GM19043 (cell line): ENCODE measurements at regions not wholly inside any gene's neighbourhood (a gene's known extent, or its start where the extent isn't known, plus 50 kb on each side); places are given as distances from the start of the nearest gene placed in this dataset.
"Not testable (repeated sequence)": the region's sequence is repeated elsewhere in the genome, so short reads cannot be mapped to it uniquely, and the experiment has no call there.

ENCODE experiments used
- ATAC-seq: cut with Tn5 transposase; IDR thresholded peaks from one replicate; pipeline ENCODE4 v1.9.1; 2021; ENCODE audit warnings: low read depth; ENCODE audit not compliant: unreplicated experiment

- no peak for ATAC-seq
These were observed 54.1 kb downstream of the MAFB start for GRCh38 chr20:40634891-40635290.

DNA sequence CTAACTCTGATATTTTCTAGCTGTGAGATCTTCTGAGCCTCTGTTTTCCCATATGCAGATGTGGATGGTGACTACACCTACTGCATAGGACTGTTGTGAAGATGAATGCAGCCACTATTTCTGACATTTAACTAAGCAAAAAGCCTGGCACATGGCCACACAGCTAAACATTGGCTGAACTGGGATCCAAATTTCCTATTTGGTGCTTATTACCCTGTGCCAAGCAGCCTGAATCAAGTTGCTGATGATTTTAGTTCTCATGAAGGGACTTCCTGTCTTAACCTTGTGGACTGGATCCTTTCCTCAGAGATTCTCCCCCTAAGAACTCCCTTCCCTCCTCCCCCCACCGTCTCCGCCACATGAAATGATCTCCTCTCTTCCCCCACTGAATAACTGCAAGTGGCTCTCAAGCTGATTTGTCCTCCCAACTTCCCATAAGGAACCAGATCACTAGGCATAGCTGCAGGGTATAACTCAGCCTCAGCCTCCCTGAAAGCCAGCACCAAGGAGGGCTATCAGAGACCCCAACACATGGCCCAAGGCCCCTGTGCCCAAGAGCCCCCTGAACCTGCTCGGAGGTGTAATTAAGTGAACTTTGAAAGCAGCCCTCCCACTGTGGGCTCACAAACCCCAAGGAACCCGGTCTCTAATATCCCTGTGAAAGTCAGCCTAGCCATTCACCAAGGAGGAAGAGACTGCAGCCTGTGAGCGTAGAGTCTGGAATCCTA lies 55.7 kb downstream of the MAFB start:
- no peak for ATAC-seq

- ATAC-seq = no peak
These were observed 56.6 kb downstream of the MAFB start for GRCh38 chr20:40632346-40632976.

DNA sequence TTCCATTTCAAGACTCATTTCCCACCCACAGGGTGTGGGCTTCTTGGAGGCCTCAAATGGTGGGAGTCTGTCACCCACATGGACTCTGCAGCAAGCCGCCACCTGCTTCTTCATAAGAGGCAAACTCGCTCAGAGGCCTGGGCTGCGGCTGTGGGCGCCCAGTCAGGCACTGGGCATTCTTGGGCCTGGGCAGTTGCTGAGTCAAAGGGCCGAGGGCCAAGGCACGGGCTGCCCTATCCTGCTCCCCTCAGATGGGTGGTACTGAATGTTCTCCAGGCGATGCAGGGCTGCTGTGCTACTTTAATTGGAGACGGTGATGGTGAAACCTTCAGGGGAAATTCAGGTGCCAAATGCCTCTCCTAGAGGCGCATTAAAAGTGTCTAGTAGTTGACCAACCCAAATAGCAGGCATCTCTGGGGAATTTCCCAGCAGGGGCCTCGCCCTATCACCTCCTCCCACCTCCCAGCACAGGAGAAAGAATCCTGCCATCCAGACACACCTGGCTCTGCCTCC lies 57.9 kb downstream of the MAFB start:
- no peak for ATAC-seq

DNA sequence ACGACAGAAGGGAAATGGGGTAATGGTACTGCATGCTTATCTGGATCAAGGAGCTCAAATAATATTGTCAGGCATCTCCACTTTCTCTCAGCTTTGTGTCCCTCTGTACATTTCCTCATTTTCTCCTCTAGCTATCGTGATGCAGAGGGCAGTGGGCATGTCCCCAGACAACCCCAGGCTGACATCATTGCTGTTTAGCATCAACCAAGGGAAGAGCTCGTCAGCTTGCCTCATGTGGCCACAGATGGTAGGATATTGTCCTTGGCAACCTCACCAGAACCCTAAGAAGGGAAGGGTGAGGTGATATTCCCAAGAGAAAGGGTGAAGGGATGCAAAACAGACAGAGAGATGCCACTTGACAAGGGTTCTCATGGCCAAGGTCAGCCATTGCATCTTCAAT lies 58.3 kb downstream of the MAFB start:
- ATAC-seq = no peak

DNA sequence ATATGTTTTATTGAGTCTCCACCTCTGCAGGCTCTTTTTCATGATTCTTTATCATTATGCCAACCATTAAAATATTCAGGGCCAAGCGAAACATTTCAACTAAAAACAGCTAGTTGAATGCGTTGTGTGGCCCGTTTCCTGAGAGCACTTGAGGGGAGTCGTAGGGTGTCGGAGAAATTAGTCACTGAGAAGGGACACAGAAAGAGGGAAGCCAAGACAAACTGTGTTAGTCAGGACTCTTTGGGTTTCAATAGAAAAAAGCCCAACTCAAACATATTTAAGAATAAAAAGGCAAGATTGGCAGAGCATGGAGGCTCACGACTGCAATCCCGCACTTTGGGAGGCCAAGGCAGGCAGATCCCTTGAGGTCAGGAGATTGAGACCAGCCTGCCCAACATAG lies 58.9 kb downstream of the MAFB start:
- no peak for ATAC-seq

DNA sequence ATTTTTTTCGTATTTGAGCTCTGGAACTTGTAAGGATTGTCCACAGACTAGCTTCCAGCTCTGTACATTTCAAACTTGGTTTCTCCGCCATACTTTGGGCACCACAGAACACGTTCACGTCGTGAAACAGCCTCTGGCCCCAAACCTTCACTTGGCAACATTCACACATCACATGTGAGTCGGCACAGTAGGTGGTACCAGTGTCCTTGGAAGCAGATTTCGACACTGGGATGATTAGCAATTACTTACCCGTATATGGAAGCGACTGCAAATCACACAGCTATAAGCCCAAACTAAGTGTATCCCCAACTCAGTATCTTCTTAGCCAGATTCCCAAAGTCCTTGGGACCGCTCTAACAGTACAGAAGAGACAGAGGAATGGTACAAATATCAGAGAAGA lies 60.2 kb downstream of the MAFB start:
- ATAC-seq = no peak

- not testable (repeated sequence) for ATAC-seq
These were observed 70.0 kb downstream of the MAFB start for GRCh38 chr20:40619053-40619452.

DNA sequence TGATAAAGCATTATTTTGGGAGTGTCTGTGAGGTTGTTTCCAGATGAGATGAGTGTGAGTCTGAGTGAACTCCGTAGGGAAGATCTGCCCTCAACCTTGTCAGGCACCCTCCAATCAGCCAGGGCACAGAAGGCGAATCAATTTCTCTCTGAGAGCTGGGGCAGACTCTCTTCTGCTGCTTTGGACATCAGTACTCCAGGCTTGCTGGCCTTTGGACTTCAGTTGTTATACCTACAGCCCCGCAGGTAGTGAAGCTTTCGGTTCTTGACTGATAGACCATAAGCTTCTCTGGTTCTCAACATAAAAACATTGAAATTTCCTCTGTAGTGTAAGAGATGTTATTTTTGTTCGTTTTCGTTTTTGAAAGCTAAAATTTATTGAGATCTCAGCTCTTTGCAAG lies 71.4 kb downstream of the MAFB start:
- no peak for ATAC-seq

GRCh38 chr20:40612837-40613236 lies 76.2 kb downstream of the MAFB start:
- ATAC-seq = no peak

DNA sequence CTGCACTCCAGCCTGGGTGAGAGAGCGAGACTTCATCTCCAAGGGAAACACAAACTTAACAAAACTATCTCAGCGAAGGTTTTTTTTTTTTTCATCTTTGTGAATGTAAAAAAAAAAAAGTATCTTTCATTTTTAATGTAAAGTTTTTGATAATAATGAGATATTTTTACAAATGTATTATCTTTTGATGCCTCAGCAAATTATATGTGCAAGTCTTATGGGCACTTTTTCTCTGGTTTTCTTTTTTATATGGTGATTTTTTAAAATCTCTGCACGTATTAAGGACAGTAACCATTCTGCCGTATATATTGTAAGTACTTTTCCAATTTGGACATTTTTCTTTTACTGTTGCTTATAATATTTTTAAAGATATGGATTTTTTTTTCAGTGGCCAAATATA lies 76.8 kb downstream of the MAFB start:
- no peak for ATAC-seq

DNA sequence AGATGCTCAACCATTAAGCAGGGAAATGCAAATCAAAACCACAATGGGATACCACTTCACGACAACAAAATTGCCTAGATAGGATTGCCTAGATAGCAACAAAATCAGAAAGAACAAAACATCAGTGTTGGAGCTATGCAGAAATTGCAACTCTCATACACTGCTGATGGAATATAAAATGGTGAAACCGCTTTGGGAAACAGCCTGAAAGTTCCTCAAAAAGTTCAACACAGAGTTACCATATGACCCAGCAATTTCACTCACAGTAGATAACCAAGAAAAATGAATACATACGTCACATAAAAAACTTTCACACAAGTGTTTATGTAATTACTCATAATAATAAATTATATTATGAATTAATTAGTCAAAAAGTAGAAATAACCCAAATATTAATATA lies 78.3 kb downstream of the MAFB start:
- ATAC-seq = no peak

DNA sequence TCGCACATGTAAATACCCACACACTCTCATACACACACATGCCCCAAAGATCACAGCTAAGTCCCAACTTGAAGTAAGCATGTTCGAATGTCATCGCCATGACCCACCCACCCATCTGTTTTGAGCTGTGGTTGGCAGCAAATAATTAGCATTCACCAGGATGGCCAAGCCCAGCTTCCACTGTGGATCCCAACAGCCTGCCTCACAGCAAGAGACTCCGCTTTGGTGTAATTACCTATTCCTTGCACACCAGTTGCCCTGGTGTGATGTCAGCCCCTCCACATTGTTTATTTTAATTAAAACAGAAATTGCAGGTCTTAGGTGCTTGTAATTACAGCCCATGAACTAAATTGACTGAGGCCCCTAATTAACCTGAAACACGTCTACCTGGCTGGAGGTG lies 81.1 kb downstream of the MAFB start:
- ATAC-seq = no peak

DNA sequence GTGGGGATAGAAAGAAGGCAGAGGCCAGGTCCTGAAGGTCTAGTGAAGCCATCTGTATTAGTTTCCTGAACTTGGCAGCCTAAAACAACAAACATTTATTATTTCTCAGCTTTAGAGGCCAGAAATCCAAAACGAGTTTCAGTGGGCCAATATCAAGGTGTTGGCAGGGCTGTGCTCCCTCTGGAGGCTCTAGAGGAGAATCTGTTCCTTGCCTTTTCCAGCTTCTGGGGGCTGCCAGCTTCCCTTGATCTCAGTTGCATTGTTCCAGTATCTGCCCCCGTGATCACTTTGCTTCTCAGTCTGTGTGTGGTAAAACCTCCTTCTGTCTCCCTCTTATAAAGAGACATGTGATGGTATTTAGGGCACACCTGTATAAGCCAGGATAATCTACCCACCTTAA lies 82.4 kb downstream of the MAFB start:
- ATAC-seq = no peak

- no peak for ATAC-seq
These were observed 82.8 kb downstream of the MAFB start for GRCh38 chr20:40606237-40606636.

DNA sequence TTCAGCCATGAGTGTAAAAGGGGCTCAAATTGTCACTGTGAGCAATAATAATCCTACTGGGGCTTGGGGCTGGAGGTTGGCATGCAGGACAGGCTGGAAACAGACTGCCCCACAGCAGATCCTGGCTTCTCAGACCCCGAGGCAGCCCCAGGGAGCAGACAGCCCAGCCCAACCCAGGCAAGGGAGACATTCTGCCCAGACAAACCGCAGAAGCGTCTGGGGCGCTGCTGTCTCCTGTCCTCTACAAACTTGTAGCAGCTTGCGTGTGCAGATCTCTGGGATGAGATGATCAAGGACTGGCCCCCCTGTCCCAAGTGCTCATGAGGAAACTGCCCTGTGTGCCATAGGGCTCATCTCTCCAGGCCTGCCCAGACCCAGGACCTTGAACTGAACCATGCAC lies 84.6 kb downstream of the MAFB start:
- no peak for ATAC-seq

DNA sequence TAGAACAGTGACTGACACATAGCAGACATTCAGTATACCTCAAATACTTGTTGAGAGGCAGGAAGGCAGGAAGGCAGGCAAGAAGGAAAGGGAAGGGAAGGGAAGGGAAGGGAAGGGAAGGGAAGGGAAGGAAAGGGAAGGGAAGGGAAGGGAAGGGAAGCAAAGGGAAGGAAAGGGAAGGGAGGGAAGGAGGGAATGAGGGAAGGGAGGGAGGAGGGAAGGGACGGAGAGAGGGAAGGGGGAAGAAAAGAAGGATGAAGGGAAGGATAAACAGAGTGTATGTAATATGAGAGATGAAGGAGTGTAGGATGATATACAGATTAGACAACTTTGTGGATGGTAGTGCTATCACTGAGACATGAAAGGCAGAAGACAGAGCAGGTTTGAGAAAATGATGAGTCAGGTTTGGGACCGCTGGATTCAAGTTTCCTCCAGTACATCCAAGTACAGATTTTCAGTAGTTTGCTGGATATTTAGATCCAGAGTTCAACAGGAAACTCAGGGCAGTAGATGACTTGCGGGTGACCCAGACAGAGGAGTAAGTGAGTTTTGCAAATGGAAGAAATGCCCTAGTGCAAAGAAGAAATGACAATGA lies 85.9 kb downstream of the MAFB start:
- ATAC-seq = no peak

GRCh38 chr20:40602381-40602780 lies 86.7 kb downstream of the MAFB start:
- no peak for ATAC-seq

- no peak for ATAC-seq
These were observed 88.4 kb downstream of the MAFB start for GRCh38 chr20:40600441-40601219.

DNA sequence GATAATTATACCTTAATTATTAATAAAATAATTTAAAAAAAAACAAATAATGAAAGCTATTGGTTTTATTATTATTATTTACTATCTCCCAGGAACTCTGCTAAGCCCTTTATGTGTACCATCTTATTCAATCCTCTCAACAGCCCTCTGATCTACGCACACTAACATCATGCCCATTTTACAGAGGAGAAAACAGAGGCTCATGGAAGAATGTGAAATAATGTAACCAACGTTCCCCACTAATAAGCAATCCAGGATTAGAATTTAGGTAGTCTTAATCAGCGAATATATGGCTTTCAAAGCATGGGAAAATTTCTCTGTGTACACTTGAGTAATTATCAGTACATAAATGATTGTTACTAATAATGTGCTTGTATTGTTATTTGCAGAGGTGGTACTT lies 89.0 kb downstream of the MAFB start:
- ATAC-seq = no peak

- ATAC-seq = no peak
These were observed 96.1 kb downstream of the MAFB start for GRCh38 chr20:40592941-40593340.
